ENCODE measurements at regions not wholly inside any gene's neighbourhood (a gene's known extent, or its start where the extent isn't known, plus 50 kb on each side); places are given as distances from the start of the nearest gene placed in this dataset.

- TF ChIP-seq CTCF (IDR thresholded peaks at IDR 0.05; ENCODE audit: insufficient read depth, low read length, poor library complexity, severe bottlenecking) (no peak), EZH2phosphoT487 (conservative IDR thresholded peaks at IDR 0.05; ENCODE audit: low read length) (no peak)
Observed at GRCh38 chr1:14516974-14517840, 81.3 kb upstream of the KAZN start.

Data from SU-DHL-6 (cell line).